Cardiac septum (tissue), 1 donor: ENCODE measurements at regions not wholly inside any gene's neighbourhood (a gene's known extent, or its start where the extent isn't known, plus 50 kb on each side); places are given as distances from the start of the nearest gene placed in this dataset.

ENCODE experiments used
- DNase-seq: peaks from one replicate; pipeline ENCODE4 v3.0.0-alpha.2; 2020; ENCODE audit warnings: low spot score
- intact Hi-C: fragments of 100-400 bp; cut with DNase I; formaldehyde crosslinking; loops from one replicate; pipeline ENCODE4 v1.14.0; 2022
- donor health status: DM: no; HTN: no; CAD: no.

GRCh38 chr11:110958216-110958615 lies 246.0 kb upstream of the ARHGAP20 start:
- intact Hi-C loops = no loop called here
- no peak for DNase-seq

GRCh38 chr11:110955776-110956175 lies 243.5 kb upstream of the ARHGAP20 start:
- no peak for DNase-seq
- intact Hi-C loops = no loop called here

- DNase-seq = no peak
- intact Hi-C loops = no loop called here
Observed at GRCh38 chr11:110951950-110952503, 239.8 kb upstream of the ARHGAP20 start.

- DNase-seq = no peak
- intact Hi-C loops = no loop called here
Observed at GRCh38 chr11:110951037-110951949, 239.1 kb upstream of the ARHGAP20 start.

GRCh38 chr11:110948112-110948511 lies 235.9 kb upstream of the ARHGAP20 start:
- intact Hi-C loops = no loop called here
- DNase-seq = no peak

GRCh38 chr11:110947096-110947495 lies 234.9 kb upstream of the ARHGAP20 start:
- intact Hi-C loops = no loop called here
- no peak for DNase-seq

- intact Hi-C loops = no loop called here
- no peak for DNase-seq
Observed at GRCh38 chr11:110939471-110939870, 227.2 kb upstream of the ARHGAP20 start.

- DNase-seq = no peak
- intact Hi-C loops = no loop called here
Observed at GRCh38 chr11:110935018-110935640, 222.9 kb upstream of the ARHGAP20 start.

GRCh38 chr11:110929129-110929528 lies 216.9 kb upstream of the ARHGAP20 start:
- intact Hi-C loops = no loop called here
- no peak for DNase-seq

- intact Hi-C loops = no loop called here
- DNase-seq = no peak
Observed at GRCh38 chr11:110928391-110928790, 216.2 kb upstream of the ARHGAP20 start.

GRCh38 chr11:110921742-110922521 lies 209.7 kb upstream of the ARHGAP20 start:
- intact Hi-C loops = no loop called here
- no peak for DNase-seq

GRCh38 chr11:110919241-110919922 lies 207.1 kb upstream of the ARHGAP20 start:
- DNase-seq = no peak
- intact Hi-C loops = no loop called here

- intact Hi-C loops = no loop called here
- no peak for DNase-seq
Observed at GRCh38 chr11:110918351-110918750, 206.1 kb upstream of the ARHGAP20 start.

- intact Hi-C loops = no loop called here
- no peak for DNase-seq
Observed at GRCh38 chr11:110912437-110912836, 200.2 kb upstream of the ARHGAP20 start.

- intact Hi-C loops = no loop called here
Observed at GRCh38 chr11:110910384-110910783, 198.1 kb upstream of the ARHGAP20 start.

GRCh38 chr11:110909336-110909735 lies 197.1 kb upstream of the ARHGAP20 start:
- intact Hi-C loops = no loop called here
- DNase-seq = no peak

More at GRCh38 chr11:110910384-110910783, 198.1 kb upstream of the ARHGAP20 start:
- no peak for DNase-seq

- DNase-seq = no peak
- intact Hi-C loops = no loop called here
Observed at GRCh38 chr11:110908401-110909105, 196.3 kb upstream of the ARHGAP20 start.

GRCh38 chr11:110907629-110908028 lies 195.4 kb upstream of the ARHGAP20 start:
- no peak for DNase-seq
- intact Hi-C loops = no loop called here

GRCh38 chr11:110903830-110904229 lies 191.6 kb upstream of the ARHGAP20 start:
- intact Hi-C loops = no loop called here
- DNase-seq = no peak
